Mammary epithelial cell (primary cell): ENCODE measurements at regions not wholly inside any gene's neighbourhood (a gene's known extent, or its start where the extent isn't known, plus 50 kb on each side); places are given as distances from the start of the nearest gene placed in this dataset.

ENCODE experiments used
- EZH2 ChIP-seq: IDR thresholded peaks from 2 replicates; pipeline ENCODE4 v1.6.1; 2012; ENCODE audit warnings: low read length, inconsistent platforms, borderline replicate concordance
- TF ChIP-seq, protein P1 (sequence below), 2 donors: IDR thresholded peaks in 1 of 2; conservative IDR thresholded peaks in 1 of 2; 2 replicates each; pipeline ENCODE4 v1.5.1; 2011 to 2012; ENCODE audit warnings: inconsistent platforms in 2 of 2, low read length in 2 of 2, mild to moderate bottlenecking in 2 of 2, control low read depth in 1 of 2, low read depth in 1 of 2; ENCODE audit not compliant: insufficient read depth in 1 of 2; ENCODE audit errors: extremely low read depth in 1 of 2

- TF ChIP-seq, protein P1, sequence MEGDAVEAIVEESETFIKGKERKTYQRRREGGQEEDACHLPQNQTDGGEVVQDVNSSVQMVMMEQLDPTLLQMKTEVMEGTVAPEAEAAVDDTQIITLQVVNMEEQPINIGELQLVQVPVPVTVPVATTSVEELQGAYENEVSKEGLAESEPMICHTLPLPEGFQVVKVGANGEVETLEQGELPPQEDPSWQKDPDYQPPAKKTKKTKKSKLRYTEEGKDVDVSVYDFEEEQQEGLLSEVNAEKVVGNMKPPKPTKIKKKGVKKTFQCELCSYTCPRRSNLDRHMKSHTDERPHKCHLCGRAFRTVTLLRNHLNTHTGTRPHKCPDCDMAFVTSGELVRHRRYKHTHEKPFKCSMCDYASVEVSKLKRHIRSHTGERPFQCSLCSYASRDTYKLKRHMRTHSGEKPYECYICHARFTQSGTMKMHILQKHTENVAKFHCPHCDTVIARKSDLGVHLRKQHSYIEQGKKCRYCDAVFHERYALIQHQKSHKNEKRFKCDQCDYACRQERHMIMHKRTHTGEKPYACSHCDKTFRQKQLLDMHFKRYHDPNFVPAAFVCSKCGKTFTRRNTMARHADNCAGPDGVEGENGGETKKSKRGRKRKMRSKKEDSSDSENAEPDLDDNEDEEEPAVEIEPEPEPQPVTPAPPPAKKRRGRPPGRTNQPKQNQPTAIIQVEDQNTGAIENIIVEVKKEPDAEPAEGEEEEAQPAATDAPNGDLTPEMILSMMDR (conservative IDR thresholded peaks at IDR 0.05 in 1 of 2, IDR thresholded peaks at IDR 0.05 in 1 of 2; ENCODE audit: extremely low read depth in 1 of 2, insufficient read depth in 1 of 2, low read depth in 1 of 2, low read length in 2 of 2), result no peak
- no peak for TF ChIP-seq EZH2
These were observed 104.3 kb downstream of the FGF18 start for GRCh38 chr5:171523781-171524180.
